Testis (tissue), 2 donors: ENCODE measurements at regions not wholly inside any gene's neighbourhood (a gene's known extent, or its start where the extent isn't known, plus 50 kb on each side); places are given as distances from the start of the nearest gene placed in this dataset.

Experiments used
- CTCF ChIP-seq, 3 experiments: fragments of 450-650 bp in 2 of 3; fragments of 200-600 bp in 1 of 3; sonication (generic) in 1 of 3; IDR thresholded peaks; one replicate each; pipeline ENCODE4 v1.5.1; 2016 to 2019; ENCODE audit warnings: antibody characterized with exemption in 3 of 3, mild to moderate bottlenecking in 2 of 3, moderate library complexity in 1 of 3
- POLR2A ChIP-seq: fragments of 450-650 bp; IDR thresholded peaks from one replicate; pipeline ENCODE4 v1.6.1; 2017; ENCODE audit warnings: antibody characterized with exemption, mild to moderate bottlenecking, moderate library complexity

- TF ChIP-seq CTCF (IDR thresholded peaks at IDR 0.05) (no peak), POLR2A (no peak)
Observed at GRCh38 chr13:33615436-33615835, 202.5 kb upstream of the RFC3 start.
